D721Med (cell line): ENCODE measurements at regions not wholly inside any gene's neighbourhood (a gene's known extent, or its start where the extent isn't known, plus 50 kb on each side); places are given as distances from the start of the nearest gene placed in this dataset.
"Not testable (repeated sequence)": the region's sequence is repeated elsewhere in the genome, so short reads cannot be mapped to it uniquely, and the experiment has no call there.

Experiments used
- DNase-seq: peaks from one replicate; pipeline ENCODE4 v3.0.0; 2011; ENCODE audit warnings: low spot score; ENCODE audit not compliant: insufficient read length
- FAIRE-seq: peaks from 2 replicates; lab custom pipeline; 2011; peaks lifted over from hg19 to GRCh38; lab: Jason Lieb, UNC
- CTCF ChIP-seq: IDR thresholded peaks from 2 replicates; pipeline ENCODE4 v1.5.1; 2012; ENCODE audit warnings: mild to moderate bottlenecking, control low read depth; ENCODE audit not compliant: insufficient read depth; ENCODE audit errors: missing control alignments

DNA sequence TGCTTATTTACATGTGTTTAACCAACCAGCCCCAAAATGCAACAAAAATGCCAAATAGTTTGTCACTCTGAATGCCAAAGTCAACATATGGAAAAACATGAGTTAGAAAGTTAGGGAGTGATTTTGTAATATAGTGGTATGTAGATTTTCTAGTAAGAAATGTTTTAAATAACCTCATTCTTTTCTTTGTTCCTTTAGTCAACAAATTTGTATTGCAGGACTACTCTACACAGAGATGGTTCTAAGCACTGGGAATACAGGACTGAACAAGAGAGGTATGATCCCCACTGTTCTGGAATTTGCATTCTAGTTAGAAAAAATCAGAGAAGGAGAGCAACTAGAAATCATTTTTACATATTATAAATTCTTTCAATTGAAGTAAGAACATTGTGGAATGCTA lies 218.8 kb upstream of the ANXA10 start:
- FAIRE-seq = no peak
- TF ChIP-seq CTCF = no peak
- DNase-seq = no peak

GRCh38 chr4:167876091-167876490 lies 216.2 kb upstream of the ANXA10 start:
- DNase-seq, FAIRE-seq: not testable (repeated sequence)

- DNase-seq, FAIRE-seq: not testable (repeated sequence)
Measured at GRCh38 chr4:167877826-167878225, 214.5 kb upstream of the ANXA10 start.

DNA sequence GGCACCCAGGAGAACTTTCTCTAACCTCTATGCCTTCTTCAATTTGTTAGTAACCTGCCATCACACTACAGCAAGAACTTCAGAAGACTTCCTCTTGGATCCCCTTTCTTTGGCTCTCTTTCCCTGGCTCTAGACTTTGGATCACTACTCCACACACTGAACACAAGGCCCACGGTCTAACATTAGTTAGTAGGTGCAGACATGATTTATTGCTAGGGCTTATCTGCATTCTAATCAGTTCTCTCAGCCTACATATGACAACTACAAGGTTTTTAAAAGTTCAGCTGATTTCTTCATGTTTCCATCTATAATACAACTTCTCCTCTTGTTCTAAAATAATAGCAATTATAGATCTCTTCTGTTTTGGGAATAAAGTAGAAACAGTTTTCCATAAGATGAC lies 209.1 kb upstream of the ANXA10 start:
- FAIRE-seq (no peak), DNase-seq (no peak)
- no peak for TF ChIP-seq CTCF

DNA sequence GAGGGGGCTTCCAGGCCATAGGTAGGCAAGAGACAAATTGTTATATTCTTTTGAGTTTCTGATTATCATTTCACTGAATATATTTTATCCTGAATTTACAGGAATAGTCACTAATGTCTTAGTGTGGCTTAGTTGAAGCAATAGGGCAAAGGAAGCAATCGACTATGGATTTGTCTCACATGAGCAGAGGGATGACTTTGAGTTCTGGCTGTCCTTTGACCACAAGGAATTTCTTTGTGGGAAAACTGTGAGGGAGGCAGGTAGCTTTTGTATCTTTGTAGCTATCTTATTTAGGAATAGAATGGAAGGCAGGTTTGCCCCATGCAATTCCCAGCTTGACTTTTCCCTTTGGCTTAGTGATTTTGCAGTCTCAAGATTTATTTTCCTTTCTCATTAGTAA lies 207.3 kb upstream of the ANXA10 start:
- DNase-seq (no peak), FAIRE-seq (no peak)
- TF ChIP-seq CTCF = no peak

- no peak for TF ChIP-seq CTCF
- no peak for FAIRE-seq
- no peak for DNase-seq
Measured at GRCh38 chr4:167885872-167886271, 206.5 kb upstream of the ANXA10 start.

GRCh38 chr4:167887726-167888125 lies 204.6 kb upstream of the ANXA10 start:
- TF ChIP-seq CTCF = no peak
- FAIRE-seq (no peak), DNase-seq (no peak)

GRCh38 chr4:167890226-167890625 lies 202.1 kb upstream of the ANXA10 start:
- no peak for TF ChIP-seq CTCF

More at GRCh38 chr4:167890226-167890625, 202.1 kb upstream of the ANXA10 start:
- DNase-seq (no peak), FAIRE-seq (no peak)
